Common myeloid progenitor, CD34-positive (primary cell): ENCODE measurements at regions not wholly inside any gene's neighbourhood (a gene's known extent, or its start where the extent isn't known, plus 50 kb on each side); places are given as distances from the start of the nearest gene placed in this dataset.

ENCODE experiments used
- CTCF ChIA-PET: fragments of 350-600 bp; sonication (Branson Sonifier 250); formaldehyde crosslinking; loops from one replicate; lab custom pipeline; 2021; ENCODE audit warnings: antibody characterized with exemption; lab: Charles Lee
- POLR2A ChIA-PET: fragments of 350-600 bp; sonication (Branson Sonifier 250); formaldehyde crosslinking; loops from one replicate; lab custom pipeline; 2021; ENCODE audit warnings: antibody characterized with exemption; lab: Charles Lee
- DNase-seq, 3 donors: peaks; one replicate each; pipeline versions ENCODE4 v3.0.0 to v3.0.0-alpha.2; 2013
- H3K27ac ChIP-seq, 2 experiments: 1 replicate in 1 of 2; 2 replicates in 1 of 2; pipeline ENCODE4 v1.7.0; 2013; ENCODE audit warnings: inconsistent platforms in 2 of 2, low read length in 2 of 2, mild to moderate bottlenecking in 2 of 2, low read depth in 1 of 2, moderate library complexity in 1 of 2; ENCODE audit not compliant: severe bottlenecking in 2 of 2, insufficient read depth in 1 of 2, poor library complexity in 1 of 2
- H3K27me3 ChIP-seq, 5 experiments: replicated peaks in 2 of 5; 1 replicate in 3 of 5; 2 replicates in 2 of 5; pipeline versions ENCODE4 v1.6.1 to v1.7.0; 2013; ENCODE audit warnings: low read length in 4 of 5, mild to moderate bottlenecking in 2 of 5, moderate library complexity in 2 of 5, inconsistent platforms in 1 of 5; ENCODE audit not compliant: insufficient read depth in 5 of 5, control insufficient read depth in 4 of 5
- H3K36me3 ChIP-seq, 4 experiments: 1 replicate in 2 of 4; 2 replicates in 2 of 4; pipeline versions ENCODE4 v1.6.1 to v1.7.0; 2013; ENCODE audit warnings: low read length in 3 of 4, control low read depth in 1 of 4, mild to moderate bottlenecking in 1 of 4; ENCODE audit not compliant: control insufficient read depth in 4 of 4, insufficient read depth in 4 of 4
- H3K4me1 ChIP-seq, 4 experiments: 1 replicate in 3 of 4; 2 replicates in 1 of 4; pipeline versions ENCODE4 v1.6.1 to v1.7.1; 2013; ENCODE audit warnings: low read length in 3 of 4, mild to moderate bottlenecking in 3 of 4, control low read depth in 1 of 4, inconsistent platforms in 1 of 4, moderate library complexity in 1 of 4; ENCODE audit not compliant: control insufficient read depth in 4 of 4, insufficient read depth in 4 of 4; ENCODE audit errors: control extremely low read depth in 1 of 4
- H3K4me3 ChIP-seq, 7 experiments: 1 replicate in 4 of 7; 2 replicates in 3 of 7; pipeline versions ENCODE4 v1.5.1 to v1.7.0; 2013; ENCODE audit warnings: mild to moderate bottlenecking in 7 of 7, low read length in 6 of 7, moderate library complexity in 6 of 7, inconsistent platforms in 2 of 7, low read depth in 2 of 7, control low read depth in 1 of 7; ENCODE audit not compliant: insufficient read depth in 4 of 7, control insufficient read depth in 1 of 7; ENCODE audit errors: extremely low read depth in 1 of 7
- H3K9me3 ChIP-seq, 5 experiments: 1 replicate in 4 of 5; 2 replicates in 1 of 5; pipeline versions ENCODE4 v1.6.1 to v1.7.1; 2013; ENCODE audit warnings: low read length in 4 of 5, mild to moderate bottlenecking in 2 of 5, inconsistent platforms in 1 of 5, low read depth in 1 of 5, moderate library complexity in 1 of 5; ENCODE audit not compliant: control insufficient read depth in 4 of 5, insufficient read depth in 2 of 5; ENCODE audit errors: control extremely low read depth in 1 of 5
- WGBS: methylation state at CpG from one replicate; pipeline ENCODE4 v1.1.5; 2013; ENCODE audit not compliant: insufficient coverage; 5-methylcytosine and 5-hydroxymethylcytosine counted together

- WGBS = no CpG with 5 or more reads among the region's 3 CpGs
- no peak overlapping the region for H3K4me3 ChIP-seq
- DNase-seq = no peak
- H3K4me1 ChIP-seq = no peaks in the 10 kb centered on the region
- no peaks in the 10 kb centered on the region for H3K27me3 ChIP-seq
- ChIA-PET CTCF (no interaction called here), POLR2A (no interaction called here)
- no peaks in the 10 kb centered on the region for H3K9me3 ChIP-seq
- H3K27ac ChIP-seq = no peak overlapping the region
- H3K36me3 ChIP-seq = no peaks in the 10 kb centered on the region
Measured at GRCh38 chr4:66340286-66340893, 670.1 kb upstream of the EPHA5 start.

- Histone ChIP-seq H3K9me3 (no peaks in the 10 kb centered on the region), H3K27me3 (no peaks in the 10 kb centered on the region), H3K4me1 (no peaks in the 10 kb centered on the region), H3K36me3 (no peaks in the 10 kb centered on the region), H3K27ac (no peak overlapping the region), H3K4me3 (no peak overlapping the region)
- ChIA-PET POLR2A (no interaction called here), CTCF (no interaction called here)
- WGBS = 100% methylated on average over 3 of the region's 3 CpGs
- DNase-seq = no peak
Measured at GRCh38 chr4:66339007-66339406, 668.7 kb upstream of the EPHA5 start.

- Histone ChIP-seq H3K4me1 (no peaks in the 10 kb centered on the region), H3K36me3 (no peaks in the 10 kb centered on the region), H3K9me3 (no peaks in the 10 kb centered on the region), H3K4me3 (no peak overlapping the region), H3K27ac (no peak overlapping the region), H3K27me3 (no peaks in the 10 kb centered on the region)
- no peak for DNase-seq
- POLR2A ChIA-PET = no interaction called here
- CTCF ChIA-PET = interaction anchor here (1.3 kb wide), 1 partner anchor 14 kb away, joined by 3 read pairs; no protein-coding TSS in a partner anchor
Measured at GRCh38 chr4:66331761-66332160, 661.5 kb upstream of the EPHA5 start.

DNA sequence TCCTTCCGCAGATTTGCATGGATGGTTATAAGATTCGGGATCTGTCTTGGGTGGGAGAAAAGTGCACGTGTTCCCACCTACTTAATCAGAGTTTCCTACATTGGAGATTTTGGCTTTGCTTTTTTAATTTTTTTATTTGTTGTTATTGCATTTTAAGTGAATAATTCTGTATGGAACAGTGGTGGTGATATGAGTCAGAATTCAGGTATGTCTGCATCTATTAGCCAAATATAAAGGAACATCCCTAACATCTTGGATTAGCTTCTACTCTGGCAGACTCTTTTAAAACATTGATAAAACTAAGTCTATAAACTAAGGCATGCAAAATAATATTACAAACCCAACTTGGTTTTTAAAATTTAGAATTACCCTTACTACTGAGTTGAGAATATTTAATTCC is 659.8 kb upstream of the EPHA5 start:
- no peaks in the 10 kb centered on the region for H3K9me3 ChIP-seq
- H3K27me3 ChIP-seq = no peaks in the 10 kb centered on the region
- DNase-seq = no peak
- H3K4me1 ChIP-seq = no peaks in the 10 kb centered on the region
- no peak overlapping the region for H3K4me3 ChIP-seq
- H3K27ac ChIP-seq = no peak overlapping the region
- H3K36me3 ChIP-seq = no peaks in the 10 kb centered on the region
- WGBS = 80% methylated on average over 1 of the region's 3 CpGs
- CTCF ChIA-PET = no interaction called here
- POLR2A ChIA-PET = no interaction called here

DNA sequence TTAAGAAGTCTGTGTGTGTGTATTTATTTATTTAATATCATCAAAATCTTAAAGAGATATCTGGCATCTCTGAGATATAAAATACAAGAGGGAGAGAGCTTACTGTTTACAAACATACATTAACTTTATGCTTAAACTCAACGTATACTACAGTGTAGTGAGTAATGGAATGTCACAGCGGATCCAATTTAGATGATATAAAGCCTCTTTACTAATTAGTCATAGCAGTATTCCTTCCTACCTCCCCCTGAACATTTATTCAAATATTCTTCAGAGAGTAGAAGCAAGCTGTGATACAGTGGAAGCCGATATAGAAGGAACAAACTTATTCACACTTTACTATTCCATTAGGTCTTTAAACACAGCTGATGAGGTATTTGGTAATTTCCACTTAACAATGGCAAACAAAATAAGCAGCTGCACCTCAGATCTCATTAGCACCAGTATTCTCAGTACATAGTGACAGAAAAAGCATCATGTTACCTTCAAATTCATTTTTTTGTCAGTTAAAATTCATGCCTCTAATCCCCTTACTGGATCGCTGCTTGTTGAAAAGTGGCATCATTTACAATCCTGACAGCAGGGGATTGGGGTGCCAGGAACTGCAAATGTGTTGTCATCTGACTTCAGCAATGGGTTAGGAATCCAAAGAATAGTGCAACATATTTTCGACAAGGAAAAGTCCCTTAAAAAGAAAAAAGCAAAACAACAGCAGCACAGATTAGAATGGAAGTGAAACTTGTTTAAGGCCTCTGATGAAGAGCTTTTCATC is 658.7 kb upstream of the EPHA5 start:
- POLR2A ChIA-PET = no interaction called here
- Histone ChIP-seq H3K9me3 (no peaks in the 10 kb centered on the region), H3K4me1 (no peaks in the 10 kb centered on the region), H3K36me3 (no peaks in the 10 kb centered on the region), H3K4me3 (no peak overlapping the region), H3K27me3 (no peaks in the 10 kb centered on the region), H3K27ac (no peak overlapping the region)
- WGBS = 35% methylated on average over 2 of the region's 5 CpGs
- no peak for DNase-seq
- CTCF ChIA-PET = no interaction called here

GRCh38 chr4:66307641-66308438 is 637.6 kb upstream of the EPHA5 start:
- Histone ChIP-seq H3K27ac (no peak overlapping the region), H3K4me1 (no peaks in the 10 kb centered on the region), H3K27me3 (no peaks in the 10 kb centered on the region), H3K36me3 (no peaks in the 10 kb centered on the region), H3K4me3 (no peak overlapping the region), H3K9me3 (peaks cover 0 to 3% (median 0%) of the 10 kb centered on the region in 5 experiments)
- ChIA-PET CTCF (no interaction called here), POLR2A (no interaction called here)
- DNase-seq = no peak
- 66% methylated on average over 3 of the region's 3 CpGs for WGBS
